ENCODE measurements at regions not wholly inside any gene's neighbourhood (a gene's known extent, or its start where the extent isn't known, plus 50 kb on each side); places are given as distances from the start of the nearest gene placed in this dataset.

DNA sequence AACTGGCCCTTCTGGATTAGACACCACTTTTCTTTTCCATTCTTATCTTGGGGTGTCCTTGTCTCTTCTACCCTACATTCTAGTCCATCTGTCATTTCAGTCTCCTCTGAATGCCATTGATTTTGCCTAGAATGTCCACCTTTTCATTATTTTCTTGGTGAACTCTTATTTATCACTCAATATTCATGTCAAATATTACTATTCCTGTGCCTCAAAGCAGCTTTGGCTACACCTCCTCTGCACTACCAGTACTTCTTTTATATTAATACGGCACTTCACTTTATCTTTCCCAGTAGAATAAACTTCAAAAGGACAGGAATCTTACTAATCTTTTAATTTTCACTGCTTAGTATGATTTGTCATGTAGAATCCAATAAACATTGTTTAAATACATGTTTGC is 186.4 kb upstream of the DPYD start:
- TF ChIP-seq, protein P1, sequence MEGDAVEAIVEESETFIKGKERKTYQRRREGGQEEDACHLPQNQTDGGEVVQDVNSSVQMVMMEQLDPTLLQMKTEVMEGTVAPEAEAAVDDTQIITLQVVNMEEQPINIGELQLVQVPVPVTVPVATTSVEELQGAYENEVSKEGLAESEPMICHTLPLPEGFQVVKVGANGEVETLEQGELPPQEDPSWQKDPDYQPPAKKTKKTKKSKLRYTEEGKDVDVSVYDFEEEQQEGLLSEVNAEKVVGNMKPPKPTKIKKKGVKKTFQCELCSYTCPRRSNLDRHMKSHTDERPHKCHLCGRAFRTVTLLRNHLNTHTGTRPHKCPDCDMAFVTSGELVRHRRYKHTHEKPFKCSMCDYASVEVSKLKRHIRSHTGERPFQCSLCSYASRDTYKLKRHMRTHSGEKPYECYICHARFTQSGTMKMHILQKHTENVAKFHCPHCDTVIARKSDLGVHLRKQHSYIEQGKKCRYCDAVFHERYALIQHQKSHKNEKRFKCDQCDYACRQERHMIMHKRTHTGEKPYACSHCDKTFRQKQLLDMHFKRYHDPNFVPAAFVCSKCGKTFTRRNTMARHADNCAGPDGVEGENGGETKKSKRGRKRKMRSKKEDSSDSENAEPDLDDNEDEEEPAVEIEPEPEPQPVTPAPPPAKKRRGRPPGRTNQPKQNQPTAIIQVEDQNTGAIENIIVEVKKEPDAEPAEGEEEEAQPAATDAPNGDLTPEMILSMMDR (conservative IDR thresholded peaks at IDR 0.05; ENCODE audit: low read depth, low read length) = no peak
- TF ChIP-seq EZH2 (IDR thresholded peaks at IDR 0.05; ENCODE audit: borderline replicate concordance, low read depth, low read length, poor library complexity, severe bottlenecking) = no peak

Measured in A673 (cell line).